ENCODE measurements at regions not wholly inside any gene's neighbourhood (a gene's known extent, or its start where the extent isn't known, plus 50 kb on each side); places are given as distances from the start of the nearest gene placed in this dataset.

GRCh38 chr7:90007001-90007654 lies 147.1 kb upstream of the STEAP1 start:
- DNase-seq (ENCODE audit: low read depth), result no peak
- TF ChIP-seq CTCF (IDR thresholded peaks at IDR 0.05; ENCODE audit: low read length, missing control alignments), result no peak

GRCh38 chr7:90007831-90008230 lies 146.4 kb upstream of the STEAP1 start:
- DNase-seq (ENCODE audit: low read depth), result no peak
- H3K4me3 ChIP-seq (replicated peaks; ENCODE audit: low read depth, low read length), result no peak overlapping the region
- TF ChIP-seq CTCF (IDR thresholded peaks at IDR 0.05; ENCODE audit: low read length, missing control alignments), result no peak

More at GRCh38 chr7:90007001-90007654, 147.1 kb upstream of the STEAP1 start:
- H3K4me3 ChIP-seq (replicated peaks; ENCODE audit: low read depth, low read length), result no peak overlapping the region

GRCh38 chr7:90022213-90022612 lies 132.1 kb upstream of the STEAP1 start:
- no peak for DNase-seq (ENCODE audit: low read depth)
- TF ChIP-seq CTCF (IDR thresholded peaks at IDR 0.05; ENCODE audit: low read length, missing control alignments), result no peak
- H3K4me3 ChIP-seq (replicated peaks; ENCODE audit: low read depth, low read length), result no peak overlapping the region

- no peak for TF ChIP-seq CTCF (IDR thresholded peaks at IDR 0.05; ENCODE audit: low read length, missing control alignments)
- no peak for DNase-seq (ENCODE audit: low read depth)
- no peak overlapping the region for H3K4me3 ChIP-seq (replicated peaks; ENCODE audit: low read depth, low read length)
Observed at GRCh38 chr7:90025771-90026170, 128.5 kb upstream of the STEAP1 start.

GRCh38 chr7:90033850-90034249 lies 120.4 kb upstream of the STEAP1 start:
- TF ChIP-seq CTCF (IDR thresholded peaks at IDR 0.05; ENCODE audit: low read length, missing control alignments), result no peak
- no peak overlapping the region for H3K4me3 ChIP-seq (replicated peaks; ENCODE audit: low read depth, low read length)
- DNase-seq (ENCODE audit: low read depth), result no peak

GRCh38 chr7:90053094-90053493 lies 101.2 kb upstream of the STEAP1 start:
- no peak overlapping the region for H3K4me3 ChIP-seq (replicated peaks; ENCODE audit: low read depth, low read length)
- no peak for DNase-seq (ENCODE audit: low read depth)
- TF ChIP-seq CTCF (IDR thresholded peaks at IDR 0.05; ENCODE audit: low read length, missing control alignments), result no peak

- no peak for TF ChIP-seq CTCF (IDR thresholded peaks at IDR 0.05; ENCODE audit: low read length, missing control alignments)
- no peak for DNase-seq (ENCODE audit: low read depth)
- no peak overlapping the region for H3K4me3 ChIP-seq (replicated peaks; ENCODE audit: low read depth, low read length)
Observed at GRCh38 chr7:90061077-90061476, 93.2 kb upstream of the STEAP1 start.

All from fibroblast of pulmonary artery (primary cell).